ENCODE measurements at regions not wholly inside any gene's neighbourhood (a gene's known extent, or its start where the extent isn't known, plus 50 kb on each side); places are given as distances from the start of the nearest gene placed in this dataset.
"Not testable (repeated sequence)": the region's sequence is repeated elsewhere in the genome, so short reads cannot be mapped to it uniquely, and the experiment has no call there.

- DNase-seq (ENCODE audit: low read depth) = no peak
These were observed 1008.7 kb downstream of the GLUD2 start for GRCh38 chrX:122055979-122056715.

- no peak for DNase-seq (ENCODE audit: low read depth)
These were observed 1028.8 kb downstream of the GLUD2 start for GRCh38 chrX:122076241-122076640.

DNA sequence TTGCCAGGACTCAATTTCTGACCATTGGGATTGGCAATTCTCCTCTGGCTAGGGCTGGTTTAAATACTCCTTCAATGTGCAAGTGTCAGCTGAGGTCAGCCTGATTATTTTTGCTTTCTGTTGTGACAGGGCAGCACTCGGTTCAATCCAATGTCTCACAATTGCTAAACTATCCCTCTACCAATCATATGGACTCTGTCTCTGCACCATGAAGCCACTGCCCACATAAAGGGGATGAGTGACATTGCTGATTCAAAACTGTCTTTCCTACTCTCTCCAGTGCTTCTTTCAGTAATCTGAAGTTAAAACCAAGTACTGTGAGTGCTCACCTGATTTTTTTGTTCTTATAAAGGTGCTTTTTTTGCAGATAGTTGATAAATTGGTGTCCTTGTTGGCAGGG is 1030.7 kb downstream of the GLUD2 start:
- DNase-seq (ENCODE audit: low read depth) = no peak

- no peak for DNase-seq (ENCODE audit: low read depth)
These were observed 1039.9 kb downstream of the GLUD2 start for GRCh38 chrX:122087341-122087740.

GRCh38 chrX:122091571-122091970 is 1044.2 kb downstream of the GLUD2 start:
- no peak for DNase-seq (ENCODE audit: low read depth)

DNA sequence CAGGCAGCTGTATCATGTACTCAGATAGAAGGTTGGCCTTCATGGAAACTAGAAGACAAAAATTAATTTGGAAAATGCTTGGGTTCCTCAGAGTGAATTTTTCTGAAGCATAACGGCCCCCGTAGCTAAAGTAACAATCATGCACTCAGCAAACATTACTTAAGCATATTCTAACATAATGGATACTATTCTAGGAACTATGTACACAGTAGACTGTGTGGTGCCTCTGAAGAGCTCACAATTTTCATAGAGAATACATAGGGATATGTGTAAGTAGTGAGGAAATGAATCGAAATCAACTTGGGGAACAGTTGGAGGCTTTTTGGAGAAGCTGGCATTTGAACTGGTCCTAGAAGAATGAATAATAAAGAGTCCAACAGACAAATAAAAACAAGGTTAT is 1045.0 kb downstream of the GLUD2 start:
- DNase-seq (ENCODE audit: low read depth) = no peak

- DNase-seq (ENCODE audit: low read depth) = no peak
These were observed 1045.6 kb downstream of the GLUD2 start for GRCh38 chrX:122092978-122093377.

GRCh38 chrX:122094611-122095010 is 1047.2 kb downstream of the GLUD2 start:
- DNase-seq (ENCODE audit: low read depth) = no peak

DNA sequence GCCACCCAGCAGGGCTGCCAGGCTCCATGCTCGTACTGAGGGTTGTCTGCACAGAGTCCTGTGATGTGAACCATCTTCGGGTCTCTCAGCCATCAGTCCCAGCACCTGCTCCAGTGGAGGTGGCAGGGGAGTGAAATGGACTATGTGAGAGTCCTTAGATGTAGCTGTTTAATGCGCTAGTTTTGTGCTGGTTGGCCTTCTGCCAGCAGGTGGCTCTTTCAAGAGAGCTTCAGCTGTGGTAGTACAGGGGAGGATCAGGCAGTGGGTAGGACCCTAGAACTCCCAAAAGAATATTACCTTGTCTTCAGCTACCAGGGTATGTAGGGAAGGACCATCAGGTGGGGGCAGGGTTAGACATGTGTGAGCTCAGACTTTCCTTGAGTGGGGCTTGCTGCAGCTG is 1066.0 kb downstream of the GLUD2 start:
- DNase-seq (ENCODE audit: low read depth) = no peak

DNA sequence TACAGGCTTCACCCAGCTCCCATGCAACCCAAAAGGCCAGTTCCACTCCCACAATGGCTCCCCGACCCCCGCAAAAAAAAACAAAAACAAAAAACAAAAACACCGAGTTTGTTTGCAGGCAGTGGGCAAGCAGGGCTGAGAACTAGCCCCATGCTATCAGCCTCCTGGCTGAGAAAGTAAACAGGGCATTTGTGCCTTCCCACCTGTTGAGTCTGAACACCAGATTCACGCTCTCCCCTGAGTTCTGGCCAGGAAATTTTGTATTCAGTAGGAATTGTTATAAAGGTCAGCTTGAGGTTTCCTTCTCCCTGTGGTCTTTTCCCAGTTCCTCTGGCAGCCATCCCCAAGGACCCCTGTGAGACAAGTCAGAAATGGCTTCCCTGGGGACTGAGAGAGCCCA is 1066.5 kb downstream of the GLUD2 start:
- no peak for DNase-seq (ENCODE audit: low read depth)

- no peak for DNase-seq (ENCODE audit: low read depth)
These were observed 1068.2 kb downstream of the GLUD2 start for GRCh38 chrX:122115604-122116003.

GRCh38 chrX:122119361-122119760 is 1064.7 kb upstream of the GRIA3 start:
- DNase-seq (ENCODE audit: low read depth) = no peak

GRCh38 chrX:122122274-122122673 is 1061.8 kb upstream of the GRIA3 start:
- DNase-seq (ENCODE audit: low read depth) = no peak

DNA sequence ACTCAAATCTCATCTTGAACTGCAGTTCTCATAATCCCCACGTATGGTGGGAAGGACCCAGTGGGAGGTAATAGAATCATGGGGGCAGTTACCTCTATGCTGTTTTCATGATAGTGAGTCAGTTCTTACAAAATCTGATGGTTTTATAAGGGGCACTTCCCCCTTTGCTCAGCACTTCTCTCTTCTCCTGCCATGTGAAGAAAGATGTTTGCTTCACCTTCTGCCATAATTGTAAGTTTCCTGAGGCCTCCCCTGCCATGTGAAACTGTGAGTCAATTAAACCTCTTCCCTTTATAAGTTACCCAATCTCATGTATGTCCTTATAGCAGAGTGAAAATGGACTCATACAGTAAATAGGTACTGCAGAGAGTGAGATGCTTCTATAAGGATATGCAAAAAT is 1050.6 kb upstream of the GRIA3 start:
- no peak for DNase-seq (ENCODE audit: low read depth)

DNA sequence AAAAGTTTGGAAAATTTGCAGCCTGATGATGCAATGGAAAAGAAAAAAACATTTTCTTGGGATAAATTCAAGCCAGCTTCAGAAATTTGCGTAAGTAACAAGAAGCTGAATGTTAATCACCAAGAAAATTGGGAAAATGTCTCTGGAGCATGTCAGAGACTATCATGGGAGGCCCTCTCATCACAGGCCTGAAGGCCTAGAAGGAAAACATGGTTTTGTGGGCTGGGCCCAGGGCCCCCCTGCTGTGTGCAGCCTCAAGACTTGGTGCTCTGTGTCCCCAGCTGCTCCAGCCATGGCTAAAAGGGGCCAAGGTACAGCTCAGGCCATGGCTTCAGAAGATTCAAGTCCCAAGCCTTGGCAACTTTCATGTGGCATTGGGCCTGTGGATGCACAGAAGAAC is 1049.8 kb upstream of the GRIA3 start:
- no peak for DNase-seq (ENCODE audit: low read depth)

GRCh38 chrX:122135070-122135469 is 1049.0 kb upstream of the GRIA3 start:
- DNase-seq (ENCODE audit: low read depth) = no peak

DNA sequence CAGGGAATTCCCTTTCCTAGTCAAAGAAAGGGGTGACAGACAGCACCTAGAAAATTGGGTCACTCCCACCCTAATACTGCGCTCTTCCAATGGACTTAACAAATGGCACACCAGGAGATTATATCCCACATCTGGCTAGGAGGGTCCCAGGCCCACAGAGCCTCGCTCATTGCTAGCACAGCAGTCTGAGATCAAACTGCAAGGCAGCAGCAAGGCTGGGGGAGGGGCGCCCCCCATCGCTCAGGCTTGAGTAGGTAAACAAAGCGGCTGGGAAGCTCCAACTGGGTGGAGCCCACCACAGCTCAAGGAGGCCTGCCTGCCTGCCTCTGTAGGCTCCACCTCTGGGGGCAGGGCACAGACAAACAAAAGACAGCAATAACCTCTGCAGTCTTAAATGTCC is 1043.9 kb upstream of the GRIA3 start:
- DNase-seq (ENCODE audit: low read depth) = not testable (repeated sequence)

- no peak for DNase-seq (ENCODE audit: low read depth)
These were observed 1030.1 kb upstream of the GRIA3 start for GRCh38 chrX:122154019-122154418.

- DNase-seq (ENCODE audit: low read depth) = no peak
These were observed 1015.8 kb upstream of the GRIA3 start for GRCh38 chrX:122168241-122168640.

GRCh38 chrX:122184791-122185190 is 999.3 kb upstream of the GRIA3 start:
- DNase-seq (ENCODE audit: low read depth) = no peak

GRCh38 chrX:122187069-122187713 is 996.9 kb upstream of the GRIA3 start:
- DNase-seq (ENCODE audit: low read depth) = no peak

DNA sequence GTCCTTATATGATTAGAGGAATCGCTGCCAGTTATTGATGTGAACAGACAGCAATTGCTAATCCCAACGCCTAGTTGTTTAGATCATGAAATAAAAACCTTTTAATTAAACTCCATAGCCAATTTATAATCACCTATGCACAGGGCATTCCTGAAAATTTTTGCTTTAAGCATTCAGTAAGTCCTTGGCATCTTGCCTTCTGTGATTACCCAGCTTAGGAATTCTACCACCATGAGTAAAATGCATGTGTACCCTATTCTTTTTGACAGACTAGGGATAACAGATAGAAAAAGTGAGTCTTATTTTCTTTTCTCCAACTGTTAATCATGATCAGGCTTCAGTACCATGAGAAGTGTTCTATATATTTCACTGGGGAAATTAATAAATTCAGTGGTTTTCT is 995.3 kb upstream of the GRIA3 start:
- DNase-seq (ENCODE audit: low read depth) = no peak

GRCh38 chrX:122196343-122196742 is 987.7 kb upstream of the GRIA3 start:
- no peak for DNase-seq (ENCODE audit: low read depth)

GRCh38 chrX:122203399-122203798 is 980.7 kb upstream of the GRIA3 start:
- no peak for DNase-seq (ENCODE audit: low read depth)

Measured in activated T-cell treated with anti-CD3 and anti-CD28 coated beads for 48 hours (primary cell).